Stimulated activated CD4-positive, alpha-beta T cell treated with anti-CD3 and anti-CD28 coated beads, Interleukin-12 subunit alpha, Interleukin-12 subunit beta, amount 100 ng/mL, for 48 hours (primary cell): ENCODE measurements at regions not wholly inside any gene's neighbourhood (a gene's known extent, or its start where the extent isn't known, plus 50 kb on each side); places are given as distances from the start of the nearest gene placed in this dataset.

Source experiments
- DNase-seq, 3 donors: peaks; one replicate each; pipeline ENCODE4 v3.0.0-alpha.2; 2020; ENCODE audit warnings: low read depth in 2 of 3, low spot score in 1 of 3

- DNase-seq, result no peak
Observed at GRCh38 chr1:55955016-55955621, 624.2 kb downstream of the PLPP3 start.

- no peak for DNase-seq
Observed at GRCh38 chr1:55951291-55951690, 628.1 kb downstream of the PLPP3 start.

DNA sequence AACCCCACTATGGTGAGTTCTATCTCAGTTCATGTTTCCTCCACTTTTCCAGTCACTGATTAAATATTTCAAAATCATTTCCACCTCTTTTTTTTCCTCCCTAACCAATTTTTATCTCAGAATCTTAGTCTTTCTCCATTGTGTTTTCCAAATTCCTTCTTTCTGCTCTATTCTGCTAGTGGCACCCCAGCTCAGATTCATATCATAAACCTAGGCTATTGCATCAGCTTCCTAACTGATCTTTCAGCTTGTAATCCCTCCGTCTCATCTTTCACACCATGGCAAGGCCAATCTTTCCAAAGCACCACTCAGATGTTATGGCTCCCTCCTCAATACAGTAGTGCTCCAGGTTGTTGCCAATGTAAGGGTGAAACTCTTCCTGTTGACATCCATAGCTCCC is 631.9 kb downstream of the PLPP3 start:
- no peak for DNase-seq

DNA sequence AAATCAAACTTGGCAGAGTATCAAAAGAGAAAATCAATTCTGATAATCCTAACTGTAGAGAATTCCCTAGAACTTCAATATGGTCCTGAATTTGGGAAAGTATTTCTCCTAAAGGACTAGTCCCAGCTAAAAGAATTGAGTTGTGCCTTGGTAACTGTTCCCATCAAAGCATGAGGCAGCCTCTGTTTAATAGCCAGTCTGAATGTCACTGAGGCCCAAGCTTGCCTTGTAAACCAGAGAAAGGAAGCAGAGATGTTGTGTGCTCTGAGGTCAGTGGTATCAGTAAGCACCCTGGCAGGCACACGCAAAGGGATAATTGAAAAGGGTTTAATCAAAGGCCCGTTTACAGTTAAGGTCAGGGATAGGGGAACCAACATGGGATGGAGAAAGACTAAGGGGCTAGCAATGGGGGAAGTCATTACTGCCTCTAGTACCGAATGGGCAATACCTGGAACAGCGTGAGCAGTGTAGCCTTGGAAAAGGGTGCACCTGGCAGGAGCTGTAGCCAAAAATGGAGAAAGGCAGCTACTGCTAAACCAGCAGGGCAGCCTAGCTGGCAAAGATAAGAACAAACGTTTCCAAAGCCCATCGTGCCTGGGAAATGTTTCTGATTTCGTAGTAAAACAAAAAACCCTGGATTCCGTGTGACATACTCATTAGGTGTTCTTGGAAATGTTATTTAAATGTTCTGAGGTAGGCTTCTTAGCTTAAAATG is 635.5 kb downstream of the PLPP3 start:
- DNase-seq, result no peak

DNA sequence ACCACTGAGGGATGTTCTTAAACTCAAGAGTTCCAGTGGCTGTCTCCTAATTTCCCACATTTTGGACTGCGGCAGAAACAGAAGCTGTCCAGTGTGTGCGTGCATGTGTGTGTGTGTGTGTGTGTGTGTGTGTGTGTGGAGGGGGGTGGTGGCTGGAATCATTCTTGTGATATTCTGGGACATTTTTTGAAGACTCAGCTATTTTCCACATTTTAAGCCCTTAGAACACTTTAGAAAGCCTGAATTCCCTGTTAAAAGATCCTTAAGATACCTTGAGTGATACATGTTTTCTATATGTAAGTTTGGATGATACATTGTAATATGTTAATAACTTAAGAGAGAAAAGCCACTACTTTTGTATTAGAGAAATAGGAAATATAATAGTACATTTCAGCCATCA is 636.4 kb downstream of the PLPP3 start:
- DNase-seq, result no peak

DNA sequence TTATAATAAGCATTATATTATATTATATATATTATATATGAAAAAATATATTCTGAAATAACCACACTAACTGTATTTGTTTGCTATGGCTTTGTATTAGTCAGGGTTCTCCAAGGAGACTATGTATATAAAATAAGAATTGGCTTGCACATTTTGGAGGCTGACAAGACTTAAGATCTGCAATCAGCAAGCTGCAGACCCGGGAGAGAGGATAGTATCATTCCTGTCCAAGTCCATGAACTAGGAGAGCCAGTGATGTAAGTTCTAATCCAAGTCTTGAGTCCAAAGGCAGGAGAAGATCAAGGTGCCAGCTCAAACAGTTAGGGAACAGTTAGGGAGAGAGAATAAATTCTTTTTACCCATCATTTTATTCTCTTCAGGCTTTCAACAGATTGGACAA is 639.5 kb downstream of the PLPP3 start:
- DNase-seq, result no peak

DNA sequence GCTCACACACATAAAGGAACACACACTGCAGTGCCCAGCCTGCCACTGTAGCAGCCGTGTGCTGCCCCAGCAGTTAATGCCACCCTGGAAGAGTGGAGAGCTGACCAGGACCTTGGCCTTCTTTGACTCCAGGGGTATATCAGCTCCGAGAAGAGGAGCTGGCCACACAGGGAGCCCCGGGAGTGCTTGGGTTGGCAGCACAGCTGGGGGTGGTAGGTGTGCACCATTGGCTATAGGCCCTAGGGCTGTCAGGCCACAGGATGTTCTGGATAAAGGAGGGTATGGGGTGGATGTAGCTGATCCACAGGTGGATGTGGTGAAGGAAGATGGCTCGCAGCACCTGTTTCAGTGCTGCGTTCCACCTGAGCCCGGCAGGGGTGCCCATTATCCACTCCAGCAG is 640.5 kb downstream of the PLPP3 start:
- no peak for DNase-seq

DNA sequence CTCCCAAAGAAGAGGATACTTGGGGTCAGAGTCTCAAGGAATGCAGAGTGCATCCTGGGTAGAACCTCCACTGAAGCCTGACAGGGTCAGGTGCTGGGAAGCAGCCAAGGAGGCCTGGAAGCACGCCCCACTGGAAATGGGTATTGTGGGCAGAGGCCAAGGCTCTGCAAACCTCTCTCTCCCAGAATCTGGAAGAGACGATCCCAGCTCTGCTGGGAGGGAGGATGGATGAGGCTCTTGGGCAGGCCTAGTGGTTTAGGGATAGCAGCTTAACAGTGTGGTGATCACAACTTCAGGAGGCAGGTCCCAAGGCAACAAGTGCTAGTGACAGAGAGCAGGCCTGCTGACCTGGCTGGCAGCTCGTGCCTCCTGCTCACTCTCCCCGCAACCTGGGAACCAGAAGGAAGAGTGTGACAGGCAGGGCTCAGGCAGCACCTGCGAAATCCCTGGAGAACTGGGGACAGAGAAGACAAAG is 641.0 kb downstream of the PLPP3 start:
- DNase-seq, result no peak

- no peak for DNase-seq
Observed at GRCh38 chr1:55937840-55938375, 641.5 kb downstream of the PLPP3 start.

- no peak for DNase-seq
Observed at GRCh38 chr1:55935236-55935635, 644.1 kb downstream of the PLPP3 start.

DNA sequence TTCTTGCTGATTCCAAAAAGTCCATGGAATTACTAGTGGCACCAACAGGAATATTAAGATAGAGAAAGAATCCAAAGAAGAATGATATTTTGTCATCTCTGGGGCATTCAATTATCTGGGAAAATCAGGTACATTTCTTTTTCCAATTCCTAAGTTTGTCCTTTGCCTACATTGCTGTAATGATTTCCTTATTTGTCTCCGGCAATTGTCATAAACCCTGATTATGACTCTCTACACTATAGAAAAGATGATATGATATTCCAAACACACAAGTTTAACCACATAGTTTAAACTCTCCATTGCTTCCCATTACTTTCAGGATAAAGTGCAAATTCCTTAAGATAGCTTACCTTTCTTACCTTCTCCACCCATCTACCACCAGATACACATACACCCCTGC is 647.0 kb downstream of the PLPP3 start:
- no peak for DNase-seq

- no peak for DNase-seq
Observed at GRCh38 chr1:55931081-55931940, 648.1 kb downstream of the PLPP3 start.

- no peak for DNase-seq
Observed at GRCh38 chr1:55929652-55930051, 649.7 kb downstream of the PLPP3 start.

DNA sequence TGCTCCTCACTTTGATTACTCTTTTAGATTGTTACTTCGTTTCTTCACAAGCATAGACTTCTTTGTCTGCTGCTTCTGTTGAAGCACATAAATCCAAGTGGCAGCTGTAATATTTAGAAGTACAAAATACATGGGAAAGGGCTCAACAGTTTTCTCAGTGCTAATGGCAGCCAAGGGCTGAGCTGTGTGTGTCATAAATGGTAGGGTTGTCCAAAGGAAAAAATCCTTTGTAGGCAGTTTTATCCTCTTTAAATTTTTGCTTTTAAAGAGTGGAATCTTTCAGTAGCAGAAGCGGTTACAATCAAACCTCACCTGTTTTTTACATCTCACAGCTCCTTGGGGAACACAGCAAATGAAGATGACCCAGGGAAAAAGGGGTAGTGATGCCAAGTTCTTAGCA is 650.8 kb downstream of the PLPP3 start:
- DNase-seq, result no peak

- no peak for DNase-seq
Observed at GRCh38 chr1:55927702-55928290, 651.6 kb downstream of the PLPP3 start.

GRCh38 chr1:55926906-55927471 is 652.4 kb downstream of the PLPP3 start:
- no peak for DNase-seq

DNA sequence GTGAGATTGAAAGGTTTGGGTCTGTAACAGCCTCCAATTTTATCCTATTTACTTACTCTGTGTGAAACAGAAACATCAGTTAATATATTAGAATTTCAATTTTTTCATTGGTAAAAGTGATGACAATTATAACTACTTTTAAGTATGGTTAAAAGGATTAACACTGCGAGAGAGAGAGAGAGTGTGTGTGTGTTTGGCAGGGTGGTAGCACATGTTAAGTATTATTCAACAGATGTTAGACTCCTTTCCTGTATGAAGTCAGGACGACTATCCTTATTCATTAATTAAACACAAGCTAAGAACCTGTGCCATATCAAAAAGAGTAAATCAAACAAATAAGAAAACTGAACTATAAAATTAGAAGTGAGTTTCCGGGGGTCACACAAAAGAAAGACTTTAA is 662.5 kb downstream of the PLPP3 start:
- DNase-seq, result no peak

DNA sequence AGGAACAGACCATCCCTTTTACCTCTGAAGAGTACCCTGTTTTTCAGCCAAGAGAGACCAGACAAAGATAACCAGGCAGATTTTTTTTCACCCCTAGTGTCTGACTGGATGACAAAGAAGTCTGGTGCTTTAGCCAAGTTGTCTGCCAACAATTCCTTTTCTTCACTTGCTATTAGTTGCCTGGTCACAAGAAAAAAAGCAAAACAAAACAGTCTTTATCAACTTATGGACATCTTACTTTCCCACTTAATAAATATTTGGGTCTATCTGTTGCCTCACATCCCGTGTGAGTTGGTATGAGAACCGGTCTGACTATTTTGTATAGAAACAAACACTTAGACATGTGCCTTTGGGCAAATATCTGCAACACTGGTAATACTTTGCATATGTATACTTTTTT is 662.9 kb downstream of the PLPP3 start:
- DNase-seq, result no peak

GRCh38 chr1:55913565-55913964 is 665.8 kb downstream of the PLPP3 start:
- DNase-seq, result no peak

DNA sequence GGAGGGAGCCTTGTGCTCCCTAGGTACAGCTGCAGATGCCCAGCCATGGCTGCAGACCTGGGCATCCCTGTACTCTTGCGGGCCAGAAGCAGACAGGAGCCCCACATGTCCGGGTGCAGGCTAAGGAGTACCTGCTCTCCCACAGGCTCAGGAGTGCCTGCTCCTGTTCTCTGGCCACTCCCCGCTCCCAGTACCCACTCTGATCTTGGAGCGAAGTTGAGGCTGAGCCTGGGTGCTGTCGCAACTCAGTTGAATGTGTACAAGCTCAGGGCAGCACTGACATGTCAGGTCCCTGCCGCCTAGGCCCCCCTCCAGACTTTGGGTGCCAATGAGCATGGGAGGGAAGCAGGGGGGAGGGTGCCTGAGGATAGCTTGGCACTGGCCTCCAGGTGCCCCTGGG is 666.9 kb downstream of the PLPP3 start:
- DNase-seq, result no peak

DNA sequence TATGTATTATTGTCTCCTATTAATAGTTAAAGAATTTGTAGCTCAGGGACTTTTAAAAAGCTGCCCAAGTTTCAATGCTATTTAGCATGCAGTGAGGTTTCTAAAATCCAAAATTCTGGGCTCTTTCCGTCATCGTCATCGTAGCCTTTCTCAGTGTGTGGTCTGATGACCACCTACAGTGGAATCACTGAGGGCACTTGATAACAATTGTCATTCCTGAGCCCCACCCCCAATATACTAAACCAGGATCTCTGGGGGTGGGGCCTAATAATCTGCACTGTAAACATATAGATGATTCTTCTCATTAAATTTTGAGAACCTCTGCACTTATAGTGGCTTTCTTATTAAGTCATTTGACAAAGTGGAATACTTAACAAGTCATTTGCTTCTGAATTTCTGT is 674.8 kb downstream of the PLPP3 start:
- DNase-seq, result no peak
